IMR-90 (cell line): ENCODE measurements at regions not wholly inside any gene's neighbourhood (a gene's known extent, or its start where the extent isn't known, plus 50 kb on each side); places are given as distances from the start of the nearest gene placed in this dataset.

Experiments used
- ATAC-seq: fragments of 200-7000 bp; cut with Tn5 transposase; 2 replicates; pipeline ENCODE4 v1.9.1; 2020; ENCODE audit warnings: low read depth, mild to moderate bottlenecking, moderate library complexity
- BruUV-seq: library from RNA; stranded (reverse); fragments of 400-500 nt; replicated peaks from 2 replicates; lab custom pipeline; 2021; lab: Mats Ljungman, UMichigan
- CTCF ChIA-PET: fragments of 300-600 bp; formaldehyde crosslinking; extraction: SDS; loops from one replicate; lab custom pipeline; 2021; ENCODE audit warnings: antibody characterized with exemption; lab: Yijun Ruan, JAX
- POLR2A ChIA-PET: fragments of 300-600 bp; sonication (Branson Sonifier 250); formaldehyde crosslinking; loops from one replicate; lab custom pipeline; 2022; ENCODE audit warnings: antibody characterized with exemption; ENCODE audit not compliant: unreplicated experiment; lab: Charles Lee
- DNase-seq: peaks from one replicate; pipeline ENCODE4 v3.0.0; 2013
- H2AFZ ChIP-seq: replicated peaks from 2 replicates; pipeline ENCODE3; 2013; ENCODE audit warnings: low read length, mild to moderate bottlenecking; ENCODE audit not compliant: poor library complexity
- H2AK5ac ChIP-seq: 2 replicates; pipeline ENCODE4 v1.6.1; 2013; ENCODE audit warnings: low read depth, low read length, inconsistent platforms
- H2AK9ac ChIP-seq: replicated peaks from 2 replicates; pipeline ENCODE3; 2013; ENCODE audit warnings: mild to moderate bottlenecking, low read depth, low read length, moderate library complexity; ENCODE audit not compliant: poor library complexity
- H2BK120ac ChIP-seq: 2 replicates; pipeline ENCODE4 v1.6.1; 2013; ENCODE audit warnings: low read depth, low read length, inconsistent platforms
- H2BK15ac ChIP-seq: 3 replicates; pipeline ENCODE4 v1.6.1; 2013; ENCODE audit warnings: low read depth, low read length, inconsistent platforms
- H2BK20ac ChIP-seq: 2 replicates; pipeline ENCODE4 v1.6.1; 2013; ENCODE audit warnings: low read depth, mild to moderate bottlenecking, inconsistent platforms, low read length, moderate library complexity
- H2BK5ac ChIP-seq: 2 replicates; pipeline ENCODE4 v1.6.1; 2013; ENCODE audit warnings: mild to moderate bottlenecking, low read depth, low read length, inconsistent platforms; ENCODE audit not compliant: poor library complexity, severe bottlenecking
- H3K14ac ChIP-seq: replicated peaks from 2 replicates; pipeline ENCODE4 v1.6.1; 2013; ENCODE audit warnings: low read depth, low read length, inconsistent platforms
- H3K18ac ChIP-seq: 2 replicates; pipeline ENCODE4 v1.6.1; 2013; ENCODE audit warnings: low read depth, low read length, control low read depth
- H3K23ac ChIP-seq: 2 replicates; pipeline ENCODE4 v1.6.1; 2013; ENCODE audit warnings: low read depth, low read length, inconsistent platforms
- H3K27ac ChIP-seq: 2 replicates; pipeline ENCODE4 v1.5.1; 2013; ENCODE audit warnings: mild to moderate bottlenecking, control low read depth, low read length; ENCODE audit not compliant: insufficient read depth
- H3K27me3 ChIP-seq: 2 replicates; pipeline ENCODE4 v1.6.1; 2013; ENCODE audit warnings: low read length; ENCODE audit not compliant: control insufficient read depth, insufficient read depth
- H3K36me3 ChIP-seq: 2 replicates; pipeline ENCODE4 v1.6.1; 2013; ENCODE audit warnings: low read length, mixed read lengths; ENCODE audit not compliant: control insufficient read depth, insufficient read depth
- H3K4ac ChIP-seq: 2 replicates; pipeline ENCODE4 v1.6.1; 2013; ENCODE audit warnings: low read depth, low read length, inconsistent platforms
- H3K4me1 ChIP-seq: 2 replicates; pipeline ENCODE4 v1.6.1; 2013; ENCODE audit warnings: low read length, mixed read lengths; ENCODE audit not compliant: control insufficient read depth, insufficient read depth
- H3K4me2 ChIP-seq: 2 replicates; pipeline ENCODE4 v1.6.1; 2013; ENCODE audit warnings: low read depth, mild to moderate bottlenecking, control low read depth, low read length, moderate library complexity
- H3K4me3 ChIP-seq: 2 replicates; pipeline ENCODE4 v1.5.1; 2013; ENCODE audit warnings: low read depth, mild to moderate bottlenecking, control low read depth, low read length, moderate library complexity; ENCODE audit not compliant: insufficient read depth
- H3K56ac ChIP-seq: 2 replicates; pipeline ENCODE4 v1.6.1; 2013; ENCODE audit warnings: low read length, inconsistent platforms; ENCODE audit not compliant: insufficient read depth; ENCODE audit errors: extremely low read depth
- H3K79me1 ChIP-seq, 2 experiments: 2 replicates each; pipeline ENCODE4 v1.6.1; 2013; ENCODE audit warnings: low read length in 2 of 2, inconsistent platforms in 1 of 2, low read depth in 1 of 2
- H3K9ac ChIP-seq: 2 replicates; pipeline ENCODE4 v1.6.1; 2013; ENCODE audit warnings: low read depth, low read length, control low read depth
- H3K9me1 ChIP-seq: 2 replicates; pipeline ENCODE4 v1.6.1; 2013; ENCODE audit warnings: low read length, inconsistent platforms; ENCODE audit not compliant: insufficient read depth
- H3K9me3 ChIP-seq: 2 replicates; pipeline ENCODE4 v1.6.1; 2013; ENCODE audit warnings: low read length; ENCODE audit not compliant: control insufficient read depth, insufficient read depth
- H4K20me1 ChIP-seq: 2 replicates; pipeline ENCODE4 v1.6.1; 2013; ENCODE audit warnings: low read length, inconsistent platforms; ENCODE audit not compliant: insufficient read depth
- H4K5ac ChIP-seq: 2 replicates; pipeline ENCODE4 v1.6.1; 2013; ENCODE audit warnings: mild to moderate bottlenecking, low read depth, low read length, control low read depth
- H4K8ac ChIP-seq, 2 experiments: 2 replicates each; pipeline ENCODE4 v1.6.1; 2013; ENCODE audit warnings: low read depth in 2 of 2, low read length in 2 of 2, control low read depth in 1 of 2, inconsistent platforms in 1 of 2
- H4K91ac ChIP-seq: 2 replicates; pipeline ENCODE4 v1.6.1; 2013; ENCODE audit warnings: low read depth, low read length, inconsistent platforms; ENCODE audit not compliant: insufficient read depth
- ELK1 ChIP-seq: fragments of 150-350 bp; IDR thresholded peaks from 2 replicates; pipeline ENCODE4 v1.6.1; 2016; ENCODE audit warnings: low read depth, mild to moderate bottlenecking, low read length, moderate library complexity, borderline replicate concordance
- FOS ChIP-seq: fragments of 150-350 bp; IDR thresholded peaks from 2 replicates; pipeline ENCODE4 v1.6.1; 2016; ENCODE audit warnings: low read depth, low read length
- MAFK ChIP-seq: IDR thresholded peaks from 2 replicates; pipeline ENCODE4 v1.6.1; 2012; ENCODE audit warnings: low read depth, low read length, improper control_type of control experiment
- MAZ ChIP-seq: IDR thresholded peaks from 2 replicates; pipeline ENCODE4 v1.6.1; 2012; ENCODE audit warnings: low read depth, mild to moderate bottlenecking, low read length, improper control_type of control experiment, moderate library complexity, borderline replicate concordance
- MXI1 ChIP-seq: IDR thresholded peaks from 2 replicates; pipeline ENCODE4 v1.6.1; 2012; ENCODE audit warnings: low read depth, mild to moderate bottlenecking, low read length, moderate library complexity, borderline replicate concordance
- POLR2A ChIP-seq: IDR thresholded peaks from 2 replicates; pipeline ENCODE4 v1.6.1; 2012; ENCODE audit warnings: mild to moderate bottlenecking, low read depth, low read length
- RAD21 ChIP-seq: IDR thresholded peaks from 2 replicates; pipeline ENCODE4 v1.6.1; 2012; ENCODE audit warnings: low read length, improper control_type of control experiment
- RCOR1 ChIP-seq: IDR thresholded peaks from 2 replicates; pipeline ENCODE4 v1.6.1; 2012; ENCODE audit warnings: mild to moderate bottlenecking, low read length, improper control_type of control experiment; ENCODE audit not compliant: insufficient replicate concordance
- RFX5 ChIP-seq: IDR thresholded peaks from 2 replicates; pipeline ENCODE4 v1.8.0; 2012; ENCODE audit warnings: low read depth, mild to moderate bottlenecking, low read length, moderate library complexity
- SMC3 ChIP-seq: fragments of 150-350 bp; IDR thresholded peaks from 2 replicates; pipeline ENCODE4 v1.6.1; 2016; ENCODE audit warnings: low read depth, mild to moderate bottlenecking, antibody characterized with exemption, low read length, moderate library complexity
- USF2 ChIP-seq: fragments of 150-350 bp; IDR thresholded peaks from 2 replicates; pipeline ENCODE4 v1.6.1; 2017; ENCODE audit warnings: mild to moderate bottlenecking, antibody characterized with exemption, low read length, low read depth
- dilution Hi-C: fragments of 300-500 bp; cut with HindIII; formaldehyde crosslinking; loops from one replicate; pipeline ENCODE4 v1.14.3; 2018; ENCODE audit warnings: low sequenced_read_pairs; ENCODE audit not compliant: unreplicated experiment
- in situ Hi-C: fragments of 300-500 bp; cut with MboI; formaldehyde crosslinking; loops from 3 replicates; pipeline ENCODE4 v1.14.3; 2019; ENCODE audit warnings: low sequenced_read_pairs, inconsistent platforms, mixed read lengths
- intact Hi-C: fragments of 100-400 bp; cut with micrococcal nuclease; formaldehyde crosslinking; loops from 2 replicates; pipeline ENCODE4 v1.10.0; 2022

DNA sequence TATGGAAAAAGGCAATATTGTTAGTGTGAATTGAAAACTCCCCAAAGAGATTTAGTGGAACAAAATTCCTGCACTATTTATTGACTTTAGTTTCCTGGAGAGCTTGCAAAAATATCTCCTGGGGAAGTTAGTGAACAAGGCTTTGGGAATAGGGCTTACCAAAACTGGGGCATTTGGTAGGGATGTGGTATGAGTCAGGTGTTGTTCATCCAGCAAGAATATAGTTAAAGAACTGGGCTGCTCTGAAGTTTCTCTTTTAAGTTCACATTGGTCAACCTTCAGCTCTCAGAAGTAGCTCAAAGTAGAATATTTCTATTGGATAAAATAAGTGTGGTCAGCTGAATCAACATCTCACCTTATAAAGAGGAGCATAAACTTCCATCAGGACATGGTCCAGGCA, 185.0 kb downstream of the CPE start:
- ATAC-seq (no peak), DNase-seq (no peak)
- Histone ChIP-seq H2BK20ac (no peak overlapping the region), H3K56ac (no peak overlapping the region), H3K4me3 (no peak overlapping the region), H3K36me3 (no peaks in the 10 kb centered on the region), H3K9me3 (peaks cover 5% of the 10 kb centered on the region), H3K9me1 (no peaks in the 10 kb centered on the region), H2AK5ac (no peak overlapping the region), H3K27ac (no peak overlapping the region), H3K4ac (no peak overlapping the region), H3K14ac (no peak overlapping the region), H2AFZ (no peak overlapping the region), H2BK15ac (no peak overlapping the region), H4K8ac (no peak overlapping the region), H3K18ac (no peak overlapping the region), H3K23ac (no peak overlapping the region), H2AK9ac (no peak overlapping the region), H4K91ac (no peak overlapping the region), H4K20me1 (no peaks in the 10 kb centered on the region), H3K27me3 (no peaks in the 10 kb centered on the region), H3K9ac (no peak overlapping the region), H2BK120ac (no peak overlapping the region), H3K4me1 (no peaks in the 10 kb centered on the region), H2BK5ac (no peak overlapping the region), H3K79me1 (no peaks in the 10 kb centered on the region), H3K4me2 (no peak overlapping the region), H4K5ac (no peak overlapping the region)
- intact Hi-C loops, result no loop called here
- in situ Hi-C loops, result no loop called here
- no TSS peak for BruUV-seq
- dilution Hi-C loops, result no loop called here
- TF ChIP-seq RCOR1, result no peak
- TF ChIP-seq POLR2A, result no peak
- TF ChIP-seq MAFK, result no peak
- no peak for TF ChIP-seq MAZ
- no peak for TF ChIP-seq RFX5
- no peak for TF ChIP-seq MXI1
- no peak for TF ChIP-seq SMC3
- TF ChIP-seq FOS, result no peak
- no peak for TF ChIP-seq ELK1
- TF ChIP-seq USF2, result no peak
- TF ChIP-seq RAD21, result no peak
- POLR2A ChIA-PET, result no interaction called here
- CTCF ChIA-PET, result no interaction called here
